HG03460 (cell line): ENCODE measurements at regions not wholly inside any gene's neighbourhood (a gene's known extent, or its start where the extent isn't known, plus 50 kb on each side); places are given as distances from the start of the nearest gene placed in this dataset.
"Not testable (repeated sequence)": the region's sequence is repeated elsewhere in the genome, so short reads cannot be mapped to it uniquely, and the experiment has no call there.

Experiments used
- ATAC-seq: cut with Tn5 transposase; IDR thresholded peaks from one replicate; pipeline ENCODE4 v1.9.1; 2021; ENCODE audit not compliant: unreplicated experiment

DNA sequence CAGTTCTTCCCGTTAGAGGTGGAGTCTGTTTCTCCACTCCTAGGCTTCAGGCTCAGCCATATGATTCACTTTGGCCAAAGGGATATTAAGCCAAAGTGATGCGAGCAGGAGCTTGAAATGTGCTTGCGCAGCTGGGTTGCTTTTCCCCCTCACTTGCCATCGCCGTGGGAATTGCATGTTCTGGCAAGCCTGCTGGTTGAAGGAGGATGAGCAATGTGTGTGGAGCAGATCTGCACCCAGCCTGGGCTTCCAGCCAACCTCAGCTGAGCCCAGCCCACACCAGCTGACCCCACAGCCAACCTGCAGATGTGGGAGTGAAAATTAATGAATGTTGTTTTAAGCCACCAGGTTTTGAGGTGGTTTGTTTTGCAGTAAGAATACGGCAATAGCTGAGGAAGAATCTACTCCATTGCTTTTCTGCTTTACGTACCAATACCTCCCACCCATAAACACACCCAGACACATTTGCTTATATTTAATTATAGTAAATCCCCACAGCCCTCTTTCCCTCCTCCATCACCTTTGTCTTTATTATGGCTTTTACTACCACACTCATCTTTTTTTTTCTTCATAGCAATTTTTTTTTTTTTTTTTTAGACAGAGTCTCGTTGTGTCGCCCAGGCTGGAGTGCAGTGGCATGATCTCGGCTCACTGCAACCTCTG lies 132.8 kb upstream of the FUNDC1 start:
- ATAC-seq, result no peak

DNA sequence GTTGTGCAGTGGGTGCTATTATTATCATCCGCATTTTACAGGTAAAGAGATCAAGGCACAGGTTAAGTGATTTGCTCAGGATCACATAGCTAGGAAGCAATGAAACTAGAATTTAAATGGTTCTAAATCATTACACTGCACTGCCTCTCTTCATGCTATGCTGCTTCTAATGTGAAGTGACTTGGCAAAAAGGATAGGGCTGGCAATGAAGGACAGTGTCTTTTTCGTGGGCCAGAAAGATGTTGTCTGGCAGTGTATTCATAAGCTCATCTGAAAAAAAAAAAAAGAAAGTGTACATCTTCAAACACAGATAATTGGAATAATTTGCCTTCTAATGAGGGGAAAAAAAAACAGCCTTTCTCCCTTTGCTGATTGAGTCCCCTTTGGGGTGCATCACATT lies 132.2 kb upstream of the FUNDC1 start:
- ATAC-seq, result no peak

DNA sequence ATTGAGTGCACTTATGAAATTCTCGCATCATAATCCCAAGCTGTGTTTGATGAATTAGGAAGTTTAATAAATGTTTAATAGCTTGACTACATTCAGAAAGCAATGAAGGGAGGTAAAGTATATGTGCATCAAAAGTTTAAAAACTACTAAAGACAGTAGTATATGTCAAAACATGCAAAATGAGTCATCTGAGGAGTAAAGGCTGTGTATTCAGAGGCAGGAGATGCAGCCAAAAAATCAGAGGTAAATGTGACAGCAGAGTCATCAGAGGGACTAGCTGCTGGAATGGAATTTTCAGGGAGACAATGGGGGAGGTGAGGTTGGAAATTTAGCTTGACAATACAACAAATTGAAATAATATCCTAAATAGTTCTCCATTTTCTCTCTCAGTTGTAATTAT lies 127.0 kb upstream of the FUNDC1 start:
- no peak for ATAC-seq

DNA sequence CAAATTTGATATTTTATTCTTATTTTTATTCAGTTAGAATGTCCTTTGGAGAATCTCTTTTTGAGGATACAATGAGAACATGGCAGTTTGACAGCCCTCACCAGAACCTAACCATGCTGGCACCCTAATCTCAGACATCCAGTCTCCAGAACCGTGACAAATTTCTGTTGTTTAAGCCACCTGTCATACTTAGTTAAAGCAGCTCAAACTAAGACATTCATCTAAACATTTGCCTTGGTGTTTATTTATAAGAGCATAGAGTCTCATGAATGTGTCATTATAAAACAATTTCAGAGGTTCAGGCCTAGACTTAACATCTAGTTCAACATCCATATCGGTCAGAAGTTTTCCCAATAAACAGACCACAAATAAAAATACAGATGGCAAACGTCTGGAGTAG lies 125.1 kb upstream of the FUNDC1 start:
- ATAC-seq, result no peak

DNA sequence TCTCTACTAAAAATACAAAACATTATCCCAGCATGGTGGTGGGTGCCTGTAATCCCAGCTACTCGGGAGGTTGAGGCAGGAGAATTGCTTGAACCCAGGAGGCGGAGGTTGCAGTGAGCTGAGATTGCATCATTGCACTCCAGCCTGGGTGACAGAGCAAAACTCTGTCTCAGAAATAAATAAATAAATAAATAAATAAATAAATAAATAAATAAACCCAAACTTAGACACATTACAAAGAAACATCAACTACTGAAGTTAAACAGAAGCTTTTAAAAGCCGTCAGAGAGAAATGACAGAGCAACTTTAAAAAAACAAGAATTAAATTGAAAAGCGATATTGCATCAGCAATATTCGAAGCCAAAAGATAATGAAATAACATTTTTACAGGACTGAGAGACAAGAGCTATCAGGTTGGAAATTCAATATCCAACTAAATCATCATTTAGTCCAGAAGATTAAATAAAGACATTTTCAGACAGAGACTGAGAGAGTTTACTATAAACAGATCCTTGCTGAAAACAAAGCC lies 115.1 kb upstream of the FUNDC1 start:
- not testable (repeated sequence) for ATAC-seq

DNA sequence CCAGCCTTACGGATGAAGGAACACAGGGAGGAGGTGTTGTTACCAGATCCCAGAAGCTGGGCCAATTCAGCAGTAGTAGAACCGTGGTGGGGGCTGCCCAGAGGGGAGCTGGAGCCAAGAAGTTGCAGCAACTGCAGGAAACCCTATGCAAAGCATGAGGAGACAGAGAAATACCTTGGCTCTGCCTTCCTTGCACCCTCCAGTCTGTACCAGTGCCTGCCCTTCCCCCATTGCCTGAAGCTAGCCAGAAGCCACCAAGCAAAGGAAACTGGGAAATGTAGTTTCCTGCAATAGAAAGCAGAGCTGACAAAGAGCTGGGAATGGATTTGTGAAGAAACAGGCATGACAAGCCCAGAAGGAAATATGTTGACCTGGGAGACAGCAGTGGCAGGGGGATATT lies 108.7 kb upstream of the FUNDC1 start:
- no peak for ATAC-seq

DNA sequence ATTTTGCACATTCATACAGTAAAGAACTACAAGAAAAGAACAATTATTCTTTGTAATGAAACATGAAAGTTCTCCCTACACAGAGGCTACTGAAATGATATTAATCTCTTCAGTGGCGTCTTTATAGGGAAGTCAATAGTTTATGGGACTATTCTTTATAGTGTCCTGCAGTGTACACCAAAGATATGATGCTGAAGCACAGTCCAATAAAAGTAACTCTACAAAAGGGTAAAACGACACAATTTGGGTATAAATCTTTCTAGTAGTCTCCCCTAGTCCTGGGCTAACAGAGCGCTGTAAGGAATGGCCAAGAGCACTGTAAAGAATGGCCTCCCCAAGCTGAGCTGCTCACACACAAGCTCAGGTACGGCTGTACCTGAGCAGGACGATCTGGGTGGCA lies 101.1 kb upstream of the FUNDC1 start:
- no peak for ATAC-seq

DNA sequence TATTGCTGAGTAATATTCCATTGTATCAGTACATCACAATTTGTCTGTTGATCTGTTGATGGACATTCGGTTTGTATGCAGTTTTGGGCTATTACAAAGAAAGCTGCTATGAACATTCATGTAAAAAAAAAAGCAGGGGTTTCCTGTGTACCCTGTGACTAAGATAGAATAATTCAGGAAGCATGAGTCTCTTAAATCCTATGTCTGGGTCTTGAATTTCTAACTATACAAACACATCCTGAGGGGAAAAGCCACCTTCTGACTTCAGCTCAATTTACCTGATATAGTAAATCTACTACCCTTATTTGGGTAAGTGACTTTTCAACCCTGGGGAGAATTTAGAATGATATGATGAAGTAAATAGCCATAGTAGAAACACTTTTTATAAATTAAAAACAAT lies 94.6 kb upstream of the FUNDC1 start:
- ATAC-seq, result no peak

DNA sequence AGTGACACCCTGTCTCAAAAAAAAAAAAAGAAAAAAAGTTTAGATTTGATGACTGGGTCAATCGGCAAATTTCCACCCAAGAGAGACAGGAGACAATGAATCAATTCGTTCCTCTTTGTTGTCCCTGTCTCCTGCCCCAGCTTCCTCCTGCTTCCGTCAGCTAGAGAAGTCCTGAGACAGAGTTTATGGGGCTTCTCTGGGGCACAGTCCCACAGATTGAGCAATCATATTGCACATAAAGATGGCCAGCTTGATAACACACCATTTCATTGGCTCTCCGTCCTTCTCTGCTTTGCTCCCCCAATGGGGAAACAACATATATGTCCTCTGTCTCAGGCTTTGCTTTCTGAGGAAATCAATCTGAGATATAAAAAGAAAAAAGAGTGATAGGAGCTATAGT lies 78.4 kb upstream of the FUNDC1 start:
- no peak for ATAC-seq

DNA sequence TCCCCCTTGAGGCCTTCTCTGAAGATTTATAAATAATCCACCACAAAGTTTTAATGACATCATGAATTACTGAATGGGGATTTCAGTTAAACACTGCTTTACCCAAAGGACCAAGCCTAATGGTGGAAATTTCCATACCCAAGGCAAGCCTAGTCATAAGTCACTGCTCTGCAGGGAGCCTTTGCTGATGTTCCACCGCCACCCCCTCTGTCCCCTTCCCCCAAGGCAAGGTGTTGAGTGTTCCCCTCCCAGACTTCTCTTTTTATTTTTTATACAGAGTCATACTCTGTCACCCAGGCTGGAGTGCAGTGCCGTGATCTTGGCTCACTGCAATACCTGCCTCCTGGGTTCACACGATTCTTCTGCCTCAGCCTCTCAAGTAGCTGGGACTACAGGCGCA lies 76.4 kb upstream of the FUNDC1 start:
- no peak for ATAC-seq

DNA sequence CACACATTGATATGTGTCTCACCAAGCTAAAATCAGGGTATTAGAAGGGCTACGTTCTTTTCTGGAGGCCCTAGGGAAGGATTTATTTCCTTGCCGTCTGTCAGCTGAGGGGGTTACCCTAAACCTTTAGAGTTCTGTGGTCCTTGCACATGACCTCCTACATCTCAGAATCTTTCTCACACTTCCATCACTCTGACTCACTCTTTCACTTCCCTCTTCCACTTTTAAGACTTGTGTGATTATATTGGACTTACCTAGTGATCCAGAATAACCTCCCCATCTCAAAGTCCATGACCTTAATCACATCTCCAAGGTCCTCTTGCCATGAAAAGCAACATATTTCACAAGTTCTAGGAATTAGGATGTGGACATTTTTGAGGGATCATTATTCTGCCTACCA lies 53.6 kb upstream of the FUNDC1 start:
- peak; percentile 87 for ATAC-seq
